ENCODE measurements at regions not wholly inside any gene's neighbourhood (a gene's known extent, or its start where the extent isn't known, plus 50 kb on each side); places are given as distances from the start of the nearest gene placed in this dataset.

DNA sequence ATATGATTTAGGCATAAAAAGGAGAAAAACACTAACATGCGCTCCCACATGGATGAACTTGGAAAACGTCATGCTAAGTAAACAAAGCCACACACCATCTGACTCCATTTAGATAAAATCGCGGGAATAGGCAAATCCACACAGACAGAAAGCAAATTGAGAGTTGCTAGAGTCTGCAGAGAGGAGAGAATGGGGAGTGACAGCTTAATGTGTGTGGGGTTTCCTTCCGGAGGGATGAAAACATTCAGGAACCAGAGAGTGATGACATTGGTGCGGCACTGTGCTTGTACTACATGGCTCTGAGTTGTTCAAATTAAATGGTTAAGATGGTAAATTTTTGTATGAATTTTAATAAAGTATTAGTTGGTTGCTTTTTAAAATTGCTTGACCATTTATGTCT lies 482.9 kb upstream of the AKR1E2 start:
- DNase-seq (ENCODE audit: low spot score) = no peak

DNA sequence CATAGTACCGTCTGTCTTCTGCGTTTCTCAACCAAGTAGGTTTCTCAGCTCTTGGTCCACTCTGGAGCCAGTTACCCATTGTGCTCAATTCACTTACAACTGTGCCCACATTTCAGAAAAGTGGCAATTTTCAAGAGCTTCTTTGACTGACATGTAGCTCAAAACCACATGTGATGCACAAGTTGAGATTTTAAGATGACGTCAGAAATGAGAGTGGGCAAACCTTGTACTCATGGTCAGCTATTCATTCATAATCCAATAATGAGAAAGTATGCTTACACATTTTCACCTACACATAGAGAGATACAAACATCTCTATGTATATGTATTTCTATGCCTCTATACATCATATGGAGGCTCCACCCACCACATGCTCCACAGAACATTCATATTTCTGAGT lies 487.2 kb upstream of the AKR1E2 start:
- DNase-seq (ENCODE audit: low spot score) = no peak

DNA sequence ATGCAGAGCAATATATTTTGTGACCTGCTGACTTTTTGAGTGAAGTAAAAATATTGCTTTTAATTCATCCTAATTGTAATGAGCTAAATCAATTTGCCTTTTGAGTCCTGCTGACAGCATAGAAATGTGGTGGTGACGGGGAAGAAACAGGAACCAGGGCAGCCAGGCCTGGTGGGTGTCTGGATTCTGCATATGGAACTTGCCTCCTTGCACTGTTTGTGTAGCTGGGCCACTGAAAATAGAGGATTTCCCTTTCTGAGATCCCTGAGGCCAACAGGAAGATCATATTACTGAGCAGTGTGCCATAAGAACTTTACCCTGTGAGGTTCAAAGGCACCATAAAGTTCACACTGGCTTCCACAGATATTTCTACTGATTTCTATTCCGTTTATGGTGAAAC lies 488.4 kb upstream of the AKR1E2 start:
- DNase-seq (ENCODE audit: low spot score) = no peak

DNA sequence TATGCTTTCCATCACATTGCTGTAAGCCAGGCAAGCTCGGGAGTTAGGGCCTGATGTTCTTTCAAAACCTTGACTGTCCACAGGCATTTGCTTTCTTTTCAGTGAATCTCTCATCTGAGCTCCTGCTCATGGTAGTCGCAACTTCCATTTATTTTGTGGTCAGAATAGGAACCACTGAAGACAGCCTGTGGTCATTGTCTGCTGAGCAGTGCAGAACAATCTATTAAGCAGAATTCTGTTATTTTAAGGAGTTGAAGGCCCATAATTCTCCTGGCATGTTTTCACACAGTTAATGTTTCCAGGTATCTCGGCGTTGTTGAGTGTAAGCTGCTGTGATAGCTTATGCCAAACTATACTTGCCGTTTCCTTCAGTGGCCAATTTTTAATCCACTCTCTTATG lies 491.1 kb upstream of the AKR1E2 start:
- DNase-seq (ENCODE audit: low spot score) = no peak

DNA sequence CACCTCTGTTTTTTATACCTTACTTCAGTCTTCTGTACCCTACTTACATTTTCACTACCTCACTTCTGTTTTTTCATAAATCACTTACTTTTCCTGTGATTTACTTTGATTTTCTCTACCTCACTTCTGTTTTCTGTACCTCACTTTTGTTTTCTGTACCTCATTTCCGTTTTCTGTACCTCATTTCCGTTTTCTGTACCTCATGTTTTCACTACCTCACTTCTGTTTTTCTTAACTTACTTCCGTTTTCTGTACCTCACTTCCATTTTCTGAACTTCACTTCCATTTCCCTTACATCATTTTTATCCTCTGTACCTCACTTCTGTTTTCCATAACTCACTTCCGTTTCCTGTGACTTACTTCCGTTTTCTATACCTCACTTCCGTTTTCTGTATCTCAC lies 492.0 kb upstream of the AKR1E2 start:
- DNase-seq (ENCODE audit: low spot score) = no peak

DNA sequence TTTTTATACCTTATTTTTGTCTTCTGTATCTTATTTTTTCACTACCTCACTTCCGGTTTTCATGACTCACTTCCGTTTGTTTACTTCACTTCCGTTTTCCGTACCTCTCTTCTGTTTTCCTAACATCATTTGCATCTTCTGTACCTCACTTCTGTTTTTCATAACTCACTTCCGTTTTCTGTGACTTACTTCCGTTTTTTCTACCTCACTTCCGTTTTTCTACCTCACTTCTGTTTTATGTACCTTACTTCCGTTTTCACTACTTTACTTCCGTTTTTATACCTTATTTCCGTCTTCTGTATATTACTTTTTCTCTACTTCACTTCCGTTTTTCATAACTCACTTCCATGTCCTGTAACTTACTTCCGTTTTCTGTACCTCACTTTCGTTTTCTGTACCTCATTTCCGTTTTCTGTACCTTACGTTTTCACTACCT lies 492.5 kb upstream of the AKR1E2 start:
- no peak for DNase-seq (ENCODE audit: low spot score)

DNA sequence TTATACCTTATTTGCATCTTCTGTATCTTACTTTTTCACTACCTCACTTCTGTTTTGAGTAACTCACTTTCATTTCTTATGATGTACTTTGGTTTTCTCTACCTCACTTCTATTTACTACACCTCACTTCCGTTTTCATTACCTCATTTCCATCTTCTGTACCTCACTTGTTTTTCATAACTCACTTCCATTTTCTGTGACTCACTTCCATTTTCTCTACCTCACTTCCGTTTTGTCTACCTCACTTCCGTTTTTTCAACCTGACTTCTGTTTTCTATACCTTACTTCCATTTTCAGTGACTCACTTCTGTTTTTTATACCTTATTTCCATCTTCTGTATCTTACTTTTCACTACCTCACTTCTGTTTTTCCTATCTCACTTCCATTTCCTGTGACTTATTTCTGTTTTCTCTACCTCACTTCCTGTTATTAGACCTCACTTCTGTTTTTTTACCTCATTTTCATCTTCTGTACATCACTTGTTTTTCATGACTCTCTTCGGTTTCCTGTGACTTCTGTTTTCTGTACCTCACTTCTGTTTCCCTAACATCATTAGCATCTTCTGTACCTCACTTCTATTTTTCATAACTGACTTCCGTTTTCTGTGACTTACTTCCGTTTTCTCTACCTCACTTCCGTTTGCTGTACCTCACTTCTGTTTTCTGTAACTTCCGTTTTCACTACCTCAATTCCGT lies 493.1 kb upstream of the AKR1E2 start:
- DNase-seq (ENCODE audit: low spot score) = no peak

DNA sequence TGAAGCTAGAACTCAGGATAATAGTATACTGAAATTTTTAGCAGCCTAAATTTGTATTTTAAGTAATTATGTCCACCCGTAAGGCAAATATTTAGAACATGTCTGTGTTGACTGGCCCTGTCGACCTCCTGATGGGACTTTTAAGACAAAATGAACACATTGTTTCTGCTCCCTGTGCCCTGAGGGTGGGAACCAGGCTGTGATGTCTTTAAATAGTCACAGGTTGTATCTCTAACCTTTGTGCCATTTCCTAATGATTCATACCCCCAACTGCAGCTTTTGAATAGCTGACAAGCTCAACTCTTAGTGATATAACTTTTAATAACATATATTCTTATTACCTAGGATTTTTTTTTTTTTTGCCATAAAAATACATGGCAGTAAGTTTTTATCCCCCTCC lies 494.9 kb upstream of the AKR1E2 start:
- DNase-seq (ENCODE audit: low spot score) = no peak

DNA sequence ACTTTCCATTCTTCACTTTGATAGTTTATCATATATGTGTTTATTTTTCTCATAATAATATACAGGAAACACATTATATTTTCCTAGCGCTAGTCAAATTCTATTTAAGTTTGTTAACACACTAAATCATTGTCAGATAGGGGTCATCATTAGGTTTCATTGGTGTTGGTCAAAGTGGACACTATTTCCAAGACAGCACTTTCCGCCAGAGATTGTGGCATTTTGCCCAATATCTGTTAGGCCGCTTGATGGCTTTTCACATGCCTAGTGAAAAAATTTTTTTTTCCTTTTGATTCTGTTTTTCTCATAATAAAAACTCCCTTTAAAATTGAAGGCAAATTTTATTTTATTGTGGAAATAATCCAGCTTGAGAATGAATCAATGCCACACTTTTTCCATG lies 495.4 kb upstream of the AKR1E2 start:
- DNase-seq (ENCODE audit: low spot score) = no peak

DNA sequence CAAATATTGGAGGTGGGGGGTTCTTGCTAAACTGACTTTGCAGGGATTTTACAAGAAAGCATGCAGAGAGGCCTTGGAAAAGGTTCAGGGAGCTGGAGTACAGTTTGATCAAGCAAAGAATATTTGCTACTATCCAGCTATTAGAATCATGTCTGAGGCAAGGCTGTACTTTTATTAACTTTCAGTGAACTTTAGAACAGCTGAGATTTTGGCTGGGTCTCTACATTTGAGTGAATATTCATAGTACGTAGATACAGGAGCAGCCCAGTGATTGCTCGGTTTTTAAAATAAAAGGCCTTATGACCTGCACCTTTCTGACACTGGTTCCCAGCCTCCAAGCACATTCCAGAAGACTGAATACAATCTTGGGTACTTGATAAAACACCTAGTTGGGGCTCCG lies 496.8 kb upstream of the AKR1E2 start:
- no peak for DNase-seq (ENCODE audit: low spot score)

DNA sequence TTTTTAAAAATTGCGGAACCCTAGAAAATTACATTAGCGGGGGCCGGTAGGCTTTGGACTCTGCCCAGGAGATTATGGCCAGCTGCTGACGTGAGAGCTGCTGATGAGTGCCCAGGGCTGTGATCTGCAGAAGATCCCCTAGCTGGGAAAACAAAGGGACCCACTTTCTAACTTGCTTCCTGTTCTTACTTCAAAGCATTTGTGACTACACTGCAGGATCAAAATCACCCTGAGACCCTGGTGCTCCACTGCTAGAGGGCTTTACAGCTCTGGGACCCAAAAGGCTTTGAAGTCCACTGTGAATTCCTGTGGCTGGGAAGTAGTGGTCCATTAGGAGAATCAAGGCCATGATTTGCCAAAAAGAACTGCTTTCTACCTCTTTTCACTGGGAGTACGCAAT lies 499.4 kb upstream of the AKR1E2 start:
- DNase-seq (ENCODE audit: low spot score) = no peak

DNA sequence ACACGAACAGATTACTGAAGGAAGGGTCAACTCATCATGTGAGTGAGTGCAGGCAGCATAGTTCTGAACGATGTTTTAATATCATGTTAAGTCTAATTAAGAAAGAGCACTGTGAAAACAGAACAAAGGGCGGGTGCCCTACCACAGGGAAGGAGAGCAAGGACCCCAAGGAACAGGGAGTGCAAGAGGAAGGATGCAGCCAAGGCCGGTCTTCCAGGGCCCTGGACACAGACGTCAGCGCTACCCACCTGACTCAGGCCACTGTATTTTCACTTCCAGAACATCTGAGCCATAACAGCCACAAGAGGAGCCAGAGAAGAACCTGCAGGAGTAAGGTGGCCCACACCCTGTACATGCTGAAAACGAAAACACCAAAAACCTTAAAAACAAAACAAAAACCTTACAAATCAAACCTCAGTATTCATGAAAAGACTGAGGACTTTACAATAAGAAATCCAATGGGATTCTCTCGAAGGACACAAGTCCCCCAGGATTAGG lies 506.1 kb upstream of the AKR1E2 start:
- DNase-seq (ENCODE audit: low spot score) = no peak

DNA sequence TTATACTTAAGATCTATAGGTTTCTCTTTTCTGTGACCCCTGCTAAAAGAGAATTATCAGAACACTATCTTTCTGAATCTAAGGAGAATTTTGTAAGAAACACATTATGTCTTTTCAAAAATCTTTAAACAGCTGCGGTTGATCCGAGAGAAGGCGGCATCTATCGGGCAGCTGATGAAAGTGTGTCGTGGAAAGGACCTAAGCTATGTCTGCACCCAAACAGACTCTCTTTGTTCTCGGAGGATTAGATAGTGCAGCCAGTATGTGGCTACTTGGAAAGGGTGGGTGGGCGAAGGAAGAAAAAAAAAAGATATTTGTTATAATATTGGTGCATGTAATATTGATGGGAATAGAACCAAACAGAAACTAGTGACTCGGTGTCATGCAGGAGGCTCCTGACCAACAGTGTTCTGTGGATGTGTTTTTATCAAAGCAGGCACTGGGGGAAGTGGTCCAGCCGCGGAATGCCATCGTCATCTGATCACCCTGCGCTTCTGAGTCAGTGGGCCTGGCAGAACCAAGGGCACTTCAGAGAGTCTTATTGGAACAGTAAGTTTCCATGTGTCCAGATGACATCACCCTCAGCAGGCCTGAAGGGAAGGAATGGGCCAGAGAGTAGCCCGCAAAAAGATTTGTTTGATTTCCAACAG lies 509.7 kb upstream of the AKR1E2 start:
- peak; percentile 78 for DNase-seq (ENCODE audit: low spot score)

DNA sequence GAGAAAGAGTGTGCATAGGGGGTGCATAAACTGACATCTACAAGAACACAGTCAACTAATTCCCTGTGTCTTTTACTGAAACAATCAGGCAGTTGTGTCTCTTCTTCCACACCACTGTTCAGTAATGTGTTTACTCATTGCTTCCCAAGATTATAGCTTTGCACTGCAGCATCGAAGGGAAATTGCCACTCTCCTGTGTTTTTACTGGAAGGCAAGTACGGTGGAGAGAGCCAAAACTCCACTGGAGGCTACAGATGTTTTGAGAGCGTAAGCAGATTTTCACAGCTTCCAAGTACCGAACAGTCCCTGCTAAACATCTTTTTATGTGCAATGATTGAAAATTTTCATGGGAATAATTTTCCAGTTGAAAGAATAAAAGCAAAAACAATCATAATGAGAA lies 510.5 kb upstream of the AKR1E2 start:
- DNase-seq (ENCODE audit: low spot score) = peak; percentile 44

DNA sequence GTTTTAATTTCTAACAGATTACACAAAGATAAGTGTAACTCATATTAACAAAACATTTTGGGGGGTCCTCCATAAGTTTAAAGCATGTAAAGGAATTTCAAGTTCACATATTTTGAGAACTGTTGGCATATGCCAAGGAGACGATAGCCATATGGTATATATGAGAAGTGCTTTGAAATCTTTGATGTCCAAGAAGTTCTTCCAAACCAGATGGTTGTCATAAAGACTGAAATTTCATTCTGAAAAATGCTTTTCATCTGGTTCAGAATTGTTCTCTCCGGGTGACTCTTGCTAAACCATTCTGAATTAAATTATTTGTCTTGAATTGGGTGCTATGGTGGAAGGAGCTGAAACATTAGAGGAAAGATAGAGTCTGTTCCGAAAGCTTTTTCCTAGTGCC lies 513.0 kb upstream of the AKR1E2 start:
- no peak for DNase-seq (ENCODE audit: low spot score)

DNA sequence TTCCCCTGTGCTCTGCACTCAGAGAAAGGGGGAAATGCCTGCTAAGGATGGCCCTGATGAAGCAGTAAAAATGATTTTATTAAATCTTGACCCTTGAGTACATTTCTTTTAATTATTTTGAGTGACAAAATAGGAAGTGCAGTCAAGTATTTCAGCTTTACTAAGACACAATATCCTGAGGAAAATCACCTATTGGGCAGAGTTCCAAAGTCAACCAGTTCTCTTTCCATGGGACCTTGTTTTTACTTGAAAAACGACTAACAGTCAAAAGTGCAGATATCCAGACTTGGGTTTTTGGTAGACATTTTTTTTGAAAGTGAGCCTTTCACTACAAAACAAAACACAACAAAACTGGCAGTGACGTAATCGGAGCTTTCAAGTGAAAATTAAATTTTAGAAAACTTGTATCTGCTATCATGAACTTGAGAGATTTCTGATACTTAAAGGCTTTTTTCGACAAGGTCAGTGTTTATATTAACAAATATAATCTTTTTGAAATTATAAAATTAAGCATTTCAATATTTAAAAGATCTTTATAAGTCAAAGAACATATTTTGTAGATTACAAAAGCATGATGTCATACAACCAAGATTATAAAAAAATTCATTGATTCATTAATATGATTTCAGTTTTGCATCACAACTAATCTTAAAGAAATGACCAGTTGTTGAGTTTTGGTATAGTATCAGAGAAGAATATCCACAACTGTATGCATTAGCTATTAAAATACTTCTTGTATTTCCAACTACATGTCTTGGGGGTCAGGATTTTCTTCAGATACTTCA lies 513.8 kb upstream of the AKR1E2 start:
- DNase-seq (ENCODE audit: low spot score) = no peak

DNA sequence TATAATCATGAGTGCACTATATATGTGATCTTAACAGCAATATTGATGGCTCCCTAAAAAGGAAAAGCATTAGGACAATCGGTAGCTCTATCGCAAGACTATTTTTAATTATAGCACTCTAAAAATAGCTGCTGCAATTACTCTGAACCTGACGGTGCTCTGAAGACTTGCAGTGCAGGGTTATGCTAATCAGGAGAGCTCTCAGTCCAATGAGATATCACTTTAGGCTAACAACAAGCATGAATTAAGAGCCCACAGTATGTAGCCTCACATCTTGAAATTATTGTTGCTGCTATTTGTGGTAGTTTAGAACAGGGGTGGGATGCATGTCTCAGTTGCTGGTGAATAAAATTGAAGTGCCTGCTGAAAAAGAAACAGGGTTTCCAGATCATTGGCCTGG lies 515.8 kb upstream of the AKR1E2 start:
- DNase-seq (ENCODE audit: low spot score) = no peak

DNA sequence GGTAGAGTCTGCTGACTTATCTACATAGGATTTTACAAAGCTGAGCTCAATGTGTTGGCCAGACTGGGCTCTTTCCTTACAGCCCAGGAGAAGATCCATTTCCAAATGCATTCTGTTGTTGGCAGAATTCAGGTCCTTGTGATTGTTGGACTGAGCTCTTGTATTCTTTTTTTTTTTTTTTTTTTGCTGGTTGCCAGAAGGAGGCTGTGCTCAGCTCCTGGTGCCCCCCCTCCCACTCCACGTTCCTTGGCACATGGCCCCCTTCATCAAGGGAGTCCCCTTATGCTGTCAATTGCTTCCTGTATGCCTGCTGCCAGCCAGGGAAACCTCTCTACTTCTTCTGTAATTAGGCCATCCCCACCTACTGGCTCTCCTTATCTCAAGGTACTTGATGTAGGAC lies 518.1 kb upstream of the AKR1E2 start:
- no peak for DNase-seq (ENCODE audit: low spot score)

DNA sequence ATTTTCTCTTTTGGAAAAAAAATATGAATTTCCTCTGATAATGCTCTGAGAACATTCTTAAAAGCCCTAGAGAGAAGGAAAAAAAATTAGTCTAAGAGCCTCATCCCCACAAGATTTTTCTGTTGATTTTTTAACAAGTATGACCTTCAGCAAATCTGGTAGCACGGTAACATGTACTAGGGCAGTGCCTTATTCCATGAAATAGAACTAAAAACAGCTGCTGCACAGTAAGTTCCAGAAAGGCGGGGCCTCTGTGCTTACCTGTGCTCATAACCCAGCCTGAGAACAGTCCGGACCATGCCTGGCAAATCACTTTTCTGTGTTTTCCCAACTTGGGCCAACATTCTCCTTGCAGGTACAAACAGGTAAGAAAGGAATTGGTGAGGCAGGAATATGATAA lies 519.1 kb upstream of the AKR1E2 start:
- DNase-seq (ENCODE audit: low spot score) = no peak

DNA sequence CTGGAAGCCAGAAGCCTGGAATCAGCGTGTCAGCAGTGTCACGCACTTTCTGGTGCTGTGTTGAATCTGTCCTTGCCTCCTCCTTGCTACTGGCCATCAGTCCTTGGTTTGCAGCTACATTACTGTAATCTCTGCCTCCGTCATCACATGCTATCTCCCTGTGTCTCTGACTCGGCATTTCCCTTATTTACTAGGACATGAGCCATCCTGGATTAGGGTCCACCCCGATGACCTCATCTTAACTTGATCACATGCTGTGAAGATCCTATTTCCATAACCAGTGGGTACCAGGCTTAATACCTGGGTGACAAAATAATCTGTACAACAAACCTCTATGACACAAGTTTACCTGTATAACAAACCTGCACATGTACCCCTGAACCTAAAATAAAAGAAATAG lies 518.0 kb upstream of the KLF6 start:
- no peak for DNase-seq (ENCODE audit: low spot score)

DNA sequence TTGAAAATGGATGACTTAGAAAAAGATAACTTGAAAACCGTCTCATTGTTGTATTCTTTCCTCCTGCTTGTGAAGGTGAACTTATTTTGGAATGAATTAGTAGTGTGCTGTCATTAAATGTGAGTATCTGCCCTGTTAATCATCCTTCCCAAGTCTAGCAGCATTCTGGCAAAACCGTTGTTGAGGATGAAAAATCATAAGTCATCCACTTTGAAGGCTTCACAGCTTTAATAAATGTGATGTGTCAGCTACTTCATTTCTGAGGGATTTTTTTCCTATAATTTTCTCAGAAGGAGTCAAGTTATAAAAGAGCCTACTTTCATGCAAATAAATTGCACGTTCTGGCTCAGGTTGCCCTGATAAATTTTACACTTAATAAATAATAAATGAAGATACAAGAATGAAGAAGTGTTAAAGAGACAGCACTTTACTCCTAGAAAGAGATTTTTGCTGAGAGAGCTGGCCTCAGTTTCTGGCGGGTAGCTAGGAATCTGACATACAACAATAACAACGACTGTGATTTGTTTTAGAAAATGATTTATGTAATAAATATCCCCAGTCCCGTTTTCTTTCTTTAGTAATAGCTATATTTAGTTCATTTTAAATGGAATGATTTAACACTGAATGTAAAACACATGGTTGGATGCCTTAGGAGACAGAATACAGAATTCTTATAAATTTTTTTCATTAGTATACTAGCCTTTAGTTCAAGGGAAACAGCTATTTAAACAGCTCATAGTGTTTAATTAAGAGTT lies 516.5 kb upstream of the KLF6 start:
- DNase-seq (ENCODE audit: low spot score) = no peak

DNA sequence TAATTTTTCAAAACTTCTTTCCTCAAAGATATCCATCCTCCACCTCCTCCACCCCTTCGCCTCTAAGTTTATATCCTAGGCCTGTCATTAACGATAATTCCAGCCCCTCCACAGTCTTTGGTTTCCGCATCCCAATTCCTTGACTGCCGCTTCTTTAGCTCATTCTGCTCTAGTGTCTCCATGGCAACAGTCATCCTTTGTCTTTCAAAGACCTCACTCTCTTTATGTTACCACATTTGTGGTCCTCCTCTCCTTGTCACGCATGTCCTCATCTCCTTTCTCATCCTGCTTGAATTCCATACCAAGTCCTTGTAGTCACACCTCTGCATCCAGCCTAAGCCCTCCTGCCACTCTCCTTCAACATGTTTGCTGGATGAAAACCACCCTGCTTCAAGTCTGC lies 511.2 kb upstream of the KLF6 start:
- no peak for DNase-seq (ENCODE audit: low spot score)
